CD4-positive, alpha-beta T cell (primary cell): ENCODE measurements at regions not wholly inside any gene's neighbourhood (a gene's known extent, or its start where the extent isn't known, plus 50 kb on each side); places are given as distances from the start of the nearest gene placed in this dataset.

ENCODE experiments used
- ATAC-seq: fragments of 200-7000 bp; cut with Tn5 transposase; one replicate; pipeline ENCODE4 v1.10.0; 2022; ENCODE audit warnings: mild to moderate bottlenecking; ENCODE audit not compliant: poor library complexity
- CTCF ChIA-PET: fragments of 350-600 bp; sonication (Branson Sonifier 250); formaldehyde crosslinking; loops from one replicate; lab custom pipeline; 2021; ENCODE audit warnings: antibody characterized with exemption, inconsistent platforms; lab: Charles Lee
- POLR2A ChIA-PET: fragments of 350-600 bp; sonication (Branson Sonifier 250); formaldehyde crosslinking; loops from one replicate; lab custom pipeline; 2021; ENCODE audit warnings: antibody characterized with exemption, inconsistent platforms; lab: Charles Lee
- DNase-seq, 14 experiments: peaks; one replicate each; pipeline ENCODE4 v3.0.0-alpha.2; 2013 to 2020; ENCODE audit warnings: mixed read lengths in 2 of 14
- H3K27ac ChIP-seq, 2 donors: one replicate each; pipeline versions ENCODE4 v1.5.1 to v1.7.0; 2013; ENCODE audit warnings: low read length in 2 of 2, low read depth in 1 of 2, mild to moderate bottlenecking in 1 of 2
- H3K27me3 ChIP-seq, 2 experiments: 1 replicate in 1 of 2; 2 replicates in 1 of 2; pipeline versions ENCODE4 v1.6.1 to v1.7.0; 2013; ENCODE audit warnings: low read length in 2 of 2, control low read depth in 1 of 2, mild to moderate bottlenecking in 1 of 2, moderate library complexity in 1 of 2; ENCODE audit not compliant: insufficient read depth in 2 of 2, control insufficient read depth in 1 of 2
- H3K36me3 ChIP-seq: one replicate; pipeline ENCODE4 v1.6.1; 2013; ENCODE audit warnings: low read length, control low read depth; ENCODE audit not compliant: insufficient read depth
- H3K4me1 ChIP-seq: one replicate; pipeline ENCODE4 v1.6.1; 2013; ENCODE audit warnings: low read length, control low read depth; ENCODE audit not compliant: insufficient read depth
- H3K4me3 ChIP-seq: one replicate; pipeline ENCODE4 v1.5.1; 2013; ENCODE audit warnings: mild to moderate bottlenecking, low read length, moderate library complexity
- H3K9me3 ChIP-seq, 2 experiments: 1 replicate in 1 of 2; 2 replicates in 1 of 2; pipeline versions ENCODE4 v1.6.1 to v1.7.0; 2013; ENCODE audit warnings: low read length in 2 of 2, mild to moderate bottlenecking in 2 of 2, control low read depth in 1 of 2, moderate library complexity in 1 of 2; ENCODE audit not compliant: control insufficient read depth in 1 of 2, insufficient read depth in 1 of 2
- H3K27ac Mint-ChIP-seq: one replicate; pipeline ENCODE4 v1.8.0; 2020; ENCODE audit warnings: mixed read lengths
- H3K27me3 Mint-ChIP-seq: one replicate; pipeline ENCODE4 v1.8.0; 2021; ENCODE audit warnings: mixed read lengths
- H3K36me3 Mint-ChIP-seq: one replicate; pipeline ENCODE4 v1.8.0; 2021; ENCODE audit warnings: low read depth, mixed read lengths
- H3K4me1 Mint-ChIP-seq: one replicate; pipeline ENCODE4 v1.8.0; 2021; ENCODE audit warnings: low read depth, mixed read lengths
- H3K4me3 Mint-ChIP-seq: one replicate; pipeline ENCODE4 v1.8.0; 2020; ENCODE audit warnings: mild to moderate bottlenecking, mixed read lengths
- H3K9me3 Mint-ChIP-seq: one replicate; pipeline ENCODE4 v1.8.0; 2020; ENCODE audit warnings: mixed read lengths
- CTCF ChIP-seq: fragments of 200-600 bp; IDR thresholded peaks from one replicate; pipeline ENCODE4 v1.8.0; 2022; ENCODE audit warnings: antibody characterized with exemption, mild to moderate bottlenecking
- intact Hi-C, 2 experiments: fragments of 100-400 bp; cut with DNase I in 1 of 2; cut with micrococcal nuclease in 1 of 2; formaldehyde crosslinking; loops; one replicate each; pipeline versions ENCODE4 v1.15.1 to v1.9.0; 2023 to 2025; cut with DNase I, micrococcal nuclease

GRCh38 chr1:30353637-30354036 lies 369.7 kb downstream of the MATN1 start:
- no peak for TF ChIP-seq CTCF
- Mint-ChIP-seq H3K4me3 (no peak overlapping the region), H3K27ac (no peak overlapping the region), H3K9me3 (peaks cover 5% of the 10 kb centered on the region), H3K4me1 (no peaks in the 10 kb centered on the region), H3K27me3 (peaks cover 49% of the 10 kb centered on the region), H3K36me3 (no peaks in the 10 kb centered on the region)
- H3K27me3 ChIP-seq = peaks cover 6 to 9% of the 10 kb centered on the region in 2 experiments
- no peaks in the 10 kb centered on the region for H3K4me1 ChIP-seq
- ATAC-seq = no peak
- no peak for DNase-seq
- CTCF ChIA-PET = no interaction called here
- POLR2A ChIA-PET = no interaction called here
- no peaks in the 10 kb centered on the region for H3K36me3 ChIP-seq
- intact Hi-C loops = no loop called here
- H3K9me3 ChIP-seq = no peaks in the 10 kb centered on the region
- H3K4me3 ChIP-seq = no peak overlapping the region
- no peak overlapping the region for H3K27ac ChIP-seq

- H3K27ac ChIP-seq = no peak overlapping the region
- H3K4me3 Mint-ChIP-seq = no peak overlapping the region
- no peaks in the 10 kb centered on the region for H3K36me3 ChIP-seq
- TF ChIP-seq CTCF = no peak
- no peaks in the 10 kb centered on the region for H3K4me1 Mint-ChIP-seq
- intact Hi-C loops = no loop called here
- DNase-seq = no peak
- H3K27me3 ChIP-seq = peaks cover 5 to 17% of the 10 kb centered on the region in 2 experiments
- no peak overlapping the region for H3K4me3 ChIP-seq
- no peaks in the 10 kb centered on the region for H3K4me1 ChIP-seq
- H3K36me3 Mint-ChIP-seq = no peaks in the 10 kb centered on the region
- CTCF ChIA-PET = no interaction called here
- no peak overlapping the region for H3K27ac Mint-ChIP-seq
- H3K9me3 ChIP-seq = peaks cover under 1 to 1% of the 10 kb centered on the region in 2 experiments
- ATAC-seq = no peak
- POLR2A ChIA-PET = no interaction called here
- peaks cover 34% of the 10 kb centered on the region for H3K27me3 Mint-ChIP-seq
- H3K9me3 Mint-ChIP-seq = peaks cover 7% of the 10 kb centered on the region
Measured at GRCh38 chr1:30348147-30348546, 375.2 kb downstream of the MATN1 start.

DNA sequence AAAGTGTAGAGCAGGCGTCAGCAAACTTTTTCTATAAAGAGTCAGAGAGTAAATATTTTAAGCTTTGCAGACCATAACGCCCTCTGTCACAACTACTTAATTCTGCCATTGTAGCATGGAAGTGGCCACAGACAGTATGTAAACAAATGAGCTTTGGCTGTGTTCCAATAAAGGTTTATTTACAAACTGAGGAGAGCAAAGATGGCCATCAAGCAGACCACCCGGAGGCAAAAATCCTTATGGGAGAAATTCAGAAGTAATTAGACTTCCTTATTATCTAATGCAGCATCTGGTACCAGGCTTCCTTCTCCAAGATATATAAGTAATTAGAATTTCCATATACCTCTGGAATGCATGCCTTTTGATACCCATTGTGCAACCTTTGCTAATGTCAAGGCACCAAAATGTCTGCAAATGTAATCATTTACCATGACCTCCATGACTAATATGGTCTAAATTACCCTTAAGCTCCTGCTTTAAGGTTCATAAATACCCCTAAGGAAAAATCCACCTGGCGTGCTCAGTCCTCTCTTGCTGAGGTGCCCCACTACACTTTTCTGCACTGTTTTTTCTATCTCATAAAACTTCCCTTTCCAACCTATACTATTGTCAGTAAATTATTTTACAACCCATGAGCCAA lies 377.8 kb downstream of the MATN1 start:
- ATAC-seq = no peak
- H3K36me3 ChIP-seq = no peaks in the 10 kb centered on the region
- Mint-ChIP-seq H3K36me3 (no peaks in the 10 kb centered on the region), H3K27me3 (peaks cover 28% of the 10 kb centered on the region), H3K4me1 (no peaks in the 10 kb centered on the region), H3K9me3 (peaks cover 7% of the 10 kb centered on the region), H3K27ac (no peak overlapping the region), H3K4me3 (no peak overlapping the region)
- ChIA-PET POLR2A (no interaction called here), CTCF (no interaction called here)
- H3K4me3 ChIP-seq = no peak overlapping the region
- intact Hi-C loops = no loop called here
- no peaks in the 10 kb centered on the region for H3K4me1 ChIP-seq
- no peak overlapping the region for H3K27ac ChIP-seq
- H3K9me3 ChIP-seq = peaks cover 4 to 10% of the 10 kb centered on the region in 2 experiments
- H3K27me3 ChIP-seq = peaks cover 18 to 28% of the 10 kb centered on the region in 2 experiments
- no peak for TF ChIP-seq CTCF
- no peak for DNase-seq
